Stimulated activated CD4-positive, alpha-beta T cell treated with anti-CD3 and anti-CD28 coated beads, Interleukin-12 subunit alpha, Interleukin-12 subunit beta, amount 100 ng/mL, for 24 hours (primary cell): ENCODE measurements at regions not wholly inside any gene's neighbourhood (a gene's known extent, or its start where the extent isn't known, plus 50 kb on each side); places are given as distances from the start of the nearest gene placed in this dataset.
A peak's percentile ranks its signal among the peaks of the same experiment; 100 is the strongest.

Experiments used
- DNase-seq, 2 experiments: peaks; one replicate each; pipeline ENCODE4 v3.0.0-alpha.2; 2020; ENCODE audit warnings: low read depth in 2 of 2

DNA sequence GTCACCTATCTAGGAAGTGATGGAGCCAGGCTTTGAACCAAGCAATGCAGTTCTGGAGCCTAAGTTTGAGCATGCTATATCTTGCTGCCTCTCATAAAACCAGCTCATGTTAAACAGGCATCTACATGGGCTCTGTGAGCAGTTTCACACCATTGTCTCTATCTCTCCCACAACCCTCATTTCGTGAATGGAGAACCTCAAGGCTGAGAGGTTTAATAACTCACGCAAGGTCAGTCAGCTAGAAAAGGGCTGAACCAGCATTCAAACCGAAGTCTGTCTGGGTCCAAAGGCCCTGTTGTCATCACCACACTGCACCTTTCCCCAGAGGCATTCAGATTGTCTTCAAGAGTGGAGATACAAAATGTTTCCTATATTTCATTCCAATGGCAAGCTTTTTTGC lies 369.2 kb downstream of the MID1IP1 start:
- no peak for DNase-seq

DNA sequence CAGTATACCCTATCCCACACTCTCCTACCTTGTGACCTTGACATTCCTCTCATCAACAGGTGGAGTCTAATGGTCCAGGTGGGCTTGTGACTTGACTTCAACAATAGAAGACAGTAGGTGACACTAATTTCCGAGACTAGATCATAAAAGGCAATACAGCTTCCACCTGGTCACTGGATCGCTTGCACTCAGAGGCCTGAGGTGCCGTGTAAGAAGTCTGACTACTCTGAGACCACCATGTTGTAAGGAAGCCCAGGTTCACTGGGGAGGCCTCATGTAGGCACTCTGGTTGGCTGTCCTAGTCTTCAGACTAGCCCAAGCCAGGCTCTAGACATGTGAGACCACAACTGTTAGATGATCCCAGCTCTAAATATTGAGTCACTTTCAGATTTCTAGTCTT lies 370.4 kb downstream of the MID1IP1 start:
- DNase-seq, result no peak

DNA sequence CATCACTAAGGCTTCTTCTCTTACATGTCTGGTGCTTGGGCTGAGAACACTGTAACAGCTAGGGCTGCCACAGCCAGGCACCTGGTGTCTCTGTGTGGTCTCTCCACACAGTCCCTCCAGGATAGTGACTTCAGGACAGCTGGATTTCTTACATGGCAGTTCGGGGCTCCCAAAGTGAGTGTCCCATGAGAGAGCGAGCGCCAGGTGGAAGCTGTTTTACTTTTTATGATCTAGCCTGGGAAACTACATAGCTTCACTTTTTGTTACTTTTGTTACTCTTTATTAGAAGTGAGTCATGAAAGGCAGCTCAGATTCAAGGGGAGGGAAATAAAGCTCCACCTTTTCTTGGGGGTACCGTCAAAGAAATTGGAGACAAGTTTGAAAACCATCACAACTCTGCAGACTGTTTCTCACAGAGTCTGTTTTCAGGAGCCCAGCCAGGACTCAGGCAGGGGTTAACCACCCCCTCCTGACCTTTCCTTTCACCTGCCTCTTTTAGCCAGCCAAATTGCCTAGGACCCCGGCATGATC lies 373.0 kb downstream of the MID1IP1 start:
- no peak for DNase-seq

DNA sequence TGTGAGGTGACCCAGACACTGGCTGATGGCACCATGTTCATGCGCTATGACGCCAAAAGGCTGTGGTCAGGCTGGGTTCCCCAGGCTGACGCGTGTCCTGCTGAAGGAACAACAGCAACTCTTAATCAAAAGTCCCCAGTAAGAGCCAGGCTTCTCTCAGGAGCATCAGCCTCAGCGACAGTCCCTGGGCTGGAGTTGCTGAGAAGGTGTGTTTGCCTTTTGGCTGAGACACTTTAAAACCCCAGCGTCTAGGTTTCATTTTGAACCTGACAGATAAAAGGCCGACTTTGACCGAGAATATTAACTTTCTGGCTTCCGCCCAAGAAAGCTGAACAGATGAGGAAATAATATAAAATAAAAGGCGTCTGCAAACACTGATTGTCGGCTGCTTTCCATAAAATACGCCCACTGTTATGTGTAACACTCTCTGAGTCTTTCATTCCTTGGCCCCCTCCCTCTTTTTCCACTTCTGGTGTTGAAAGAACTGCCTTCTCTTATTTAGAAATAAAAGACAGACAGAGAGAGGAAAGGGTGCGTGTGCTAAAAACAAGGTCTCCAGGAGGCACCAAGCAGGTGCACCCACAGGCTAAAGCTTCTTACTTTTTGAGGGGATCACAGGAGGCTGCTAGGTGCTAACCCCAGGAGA lies 373.6 kb downstream of the MID1IP1 start:
- DNase-seq, result no peak

DNA sequence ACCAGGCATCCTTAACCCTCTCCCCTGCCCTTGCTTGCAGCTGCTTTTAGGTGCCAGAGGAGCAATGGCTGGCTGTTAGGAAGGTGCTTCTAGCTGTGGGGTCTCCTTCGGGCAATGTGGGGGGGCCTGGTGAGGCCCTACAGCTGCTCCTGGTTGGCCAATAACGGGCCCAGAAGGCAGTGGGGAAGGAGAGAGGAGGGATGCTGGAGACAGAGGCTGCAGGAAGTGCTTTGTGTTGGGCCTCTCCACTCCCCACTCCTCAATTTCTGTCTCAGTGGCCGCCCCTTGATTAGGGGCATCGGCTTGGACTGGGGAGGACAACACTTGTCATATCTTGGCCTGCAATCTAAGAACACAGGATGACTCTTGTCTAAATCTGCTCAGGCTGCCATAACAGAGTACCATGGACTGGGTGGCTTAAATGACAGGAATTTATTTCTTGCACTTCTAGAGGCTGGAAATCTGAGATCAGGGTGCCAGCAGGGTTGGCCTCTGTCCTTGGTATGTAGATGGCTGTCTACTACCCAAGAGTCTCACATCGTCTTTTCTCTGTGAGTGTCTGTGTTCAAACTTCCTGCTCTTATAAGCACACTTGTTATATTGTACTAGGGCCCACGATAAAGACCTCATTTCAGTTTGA lies 374.3 kb downstream of the MID1IP1 start:
- DNase-seq, result no peak

DNA sequence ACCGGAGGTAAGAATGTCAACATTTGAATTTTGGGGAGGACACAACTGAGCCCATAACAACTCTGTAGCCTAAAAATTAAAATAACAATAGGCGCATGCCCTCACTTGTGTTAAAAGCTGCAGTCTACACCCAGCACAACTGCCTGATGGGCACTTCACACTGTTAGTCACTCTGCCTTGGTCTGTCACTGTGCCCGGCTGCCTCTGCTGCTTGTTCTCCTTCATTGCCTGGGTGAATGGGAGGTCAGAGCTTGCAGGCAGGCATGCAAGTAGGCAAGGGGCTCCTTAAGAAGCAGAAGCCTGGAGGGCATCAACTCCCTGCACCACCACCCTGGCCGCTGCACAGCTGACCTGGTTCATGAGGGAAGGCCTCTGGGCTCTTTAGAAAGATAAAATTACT lies 374.8 kb downstream of the MID1IP1 start:
- DNase-seq, result no peak

DNA sequence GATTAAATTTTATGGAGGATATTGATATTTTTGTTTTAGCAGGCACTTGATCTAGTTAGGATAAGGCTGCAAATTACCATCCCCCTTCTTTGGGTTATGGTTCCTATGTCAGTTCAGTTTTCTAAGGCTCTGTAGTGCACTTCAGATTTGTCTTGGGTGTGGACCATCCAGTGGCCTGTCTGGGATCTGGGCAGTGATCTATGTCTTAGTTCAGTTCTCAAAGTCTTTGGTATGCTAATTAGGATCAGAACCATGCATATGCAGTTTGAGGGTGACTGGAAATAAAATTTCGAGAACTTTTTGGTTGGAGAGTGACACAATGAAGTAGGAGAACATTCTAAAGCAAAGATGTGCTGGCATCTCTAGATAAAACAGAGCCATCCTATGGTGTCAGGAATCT lies 388.2 kb downstream of the MID1IP1 start:
- DNase-seq, result no peak

DNA sequence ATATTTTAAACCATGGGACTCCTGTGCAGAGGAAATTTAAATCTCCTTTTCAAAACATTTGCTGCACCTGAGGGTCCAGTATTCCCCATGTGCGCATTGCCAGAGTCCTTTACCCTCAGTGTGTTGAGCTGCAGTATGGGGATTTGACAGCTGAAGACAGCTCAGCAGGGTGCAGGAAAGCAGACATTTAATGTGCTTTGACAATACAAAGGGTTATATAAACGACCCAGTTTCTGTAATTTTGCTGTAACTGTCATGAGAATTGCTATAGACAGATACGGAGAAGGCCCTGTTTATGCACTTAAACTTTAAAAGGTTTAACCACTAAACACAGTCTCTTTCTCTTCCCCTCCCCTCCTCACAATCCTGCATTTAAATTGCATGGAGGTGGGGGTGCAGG lies 393.4 kb downstream of the MID1IP1 start:
- DNase-seq, result no peak

DNA sequence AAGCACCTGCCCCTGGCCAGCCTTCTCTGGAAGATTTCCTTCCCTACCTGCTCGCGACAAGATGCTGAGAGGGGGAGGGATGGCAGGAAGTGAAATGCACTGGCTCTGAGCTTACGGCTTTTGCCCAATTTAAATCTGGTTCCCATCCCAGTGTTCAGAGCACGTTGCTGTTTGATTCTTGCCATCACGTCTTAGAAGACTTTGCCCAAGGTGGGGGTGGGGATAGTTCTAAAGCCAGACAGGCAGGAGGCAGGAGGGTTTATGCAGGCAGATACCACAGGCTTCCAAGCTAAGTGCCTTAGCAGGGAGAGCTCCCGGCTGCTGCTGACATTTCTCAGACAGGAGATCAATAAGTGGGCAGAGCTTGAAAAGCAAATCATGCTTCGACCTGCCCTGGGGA lies 393.9 kb downstream of the MID1IP1 start:
- no peak for DNase-seq

DNA sequence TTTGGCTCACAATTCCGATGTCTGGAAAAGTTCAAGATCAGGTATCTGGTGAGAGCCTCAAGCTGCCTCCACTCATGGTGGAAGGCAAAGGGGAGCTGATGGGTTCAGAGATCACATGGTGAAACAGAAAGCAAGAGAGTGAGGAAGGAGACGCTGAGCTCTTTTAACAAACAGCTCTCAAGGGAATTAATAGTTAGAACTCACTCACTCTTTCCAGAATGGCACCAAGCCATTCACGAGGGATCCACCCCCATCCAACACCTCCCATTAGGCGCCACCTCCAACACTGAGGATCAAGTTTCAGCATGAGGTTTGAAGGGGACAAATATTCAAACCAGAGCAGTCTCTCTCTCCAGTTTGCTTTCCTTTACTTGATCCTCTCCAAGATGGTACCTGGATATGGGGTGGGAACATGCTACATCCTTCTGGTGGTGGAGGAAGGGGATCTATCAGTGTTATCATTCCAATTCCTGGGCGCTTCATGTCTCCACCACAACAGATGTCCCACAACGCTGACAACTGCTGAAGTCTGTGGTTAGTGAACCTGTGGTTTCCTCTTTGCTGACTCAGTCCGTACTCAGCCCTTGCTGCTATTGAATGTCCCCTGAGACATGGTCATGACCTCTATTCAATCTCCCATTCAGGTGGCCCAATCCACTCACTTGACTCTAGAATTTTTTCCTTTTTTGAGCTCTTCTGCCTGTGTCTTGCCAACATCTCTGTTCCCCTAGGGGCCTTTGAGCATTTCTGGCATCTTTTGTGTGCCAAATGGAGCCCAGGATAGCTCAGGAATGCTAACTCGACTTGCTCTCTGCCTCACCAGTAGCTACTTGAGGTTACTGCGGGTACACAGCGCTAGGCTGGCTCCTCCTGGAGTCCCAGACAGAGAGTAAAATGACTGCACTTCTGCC lies 395.2 kb downstream of the MID1IP1 start:
- DNase-seq, result no peak

DNA sequence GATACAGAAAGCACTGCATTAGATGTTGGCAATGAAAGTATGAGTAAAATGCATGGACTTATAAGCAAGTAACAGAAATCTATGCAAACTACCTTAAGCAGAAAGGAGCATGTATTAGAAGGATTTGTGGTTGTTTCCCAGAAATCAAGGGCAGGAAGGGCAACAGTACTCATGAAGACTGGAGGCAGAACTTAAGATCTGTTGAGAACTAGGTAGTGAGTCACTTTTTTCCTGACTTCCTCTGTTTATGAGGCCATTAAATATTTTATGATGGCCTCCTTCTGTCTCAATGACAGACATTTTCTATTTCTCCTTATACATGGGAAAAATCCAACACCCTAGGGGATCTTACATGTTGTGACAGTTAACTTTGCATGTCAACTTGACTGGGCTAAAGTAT lies 398.2 kb downstream of the MID1IP1 start:
- no peak for DNase-seq

DNA sequence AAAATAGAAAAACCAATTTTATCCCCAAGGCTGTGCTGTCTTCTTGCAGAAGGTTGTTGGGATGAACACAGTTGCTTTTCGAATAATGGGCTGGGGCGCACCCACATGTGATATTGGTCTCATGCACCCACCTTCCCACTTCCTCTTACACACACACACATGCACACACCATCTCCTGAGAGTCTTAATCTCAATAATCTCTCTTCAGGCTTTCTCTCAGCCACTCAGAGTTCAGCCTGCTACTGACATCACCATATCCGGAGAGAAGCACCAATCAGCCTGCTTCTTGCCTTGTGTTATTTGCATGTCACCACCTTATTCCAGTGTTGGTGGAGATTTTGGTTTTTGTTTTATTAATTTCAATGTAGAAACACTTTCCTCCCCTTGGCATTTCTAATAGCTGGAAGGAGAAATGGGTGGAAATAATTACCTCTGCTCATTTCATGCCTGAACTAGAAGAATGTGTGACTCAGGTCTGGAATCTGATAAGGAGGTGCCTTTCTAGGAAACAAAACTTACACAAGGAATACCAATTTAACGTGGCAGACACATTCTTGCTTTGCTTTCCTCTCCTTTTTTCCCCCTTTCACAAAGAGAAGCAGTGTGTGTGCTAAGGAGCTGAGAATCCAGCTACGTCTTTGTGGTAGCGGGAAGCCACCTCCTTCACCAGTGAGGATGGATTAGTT lies 400.2 kb downstream of the MID1IP1 start:
- no peak for DNase-seq

DNA sequence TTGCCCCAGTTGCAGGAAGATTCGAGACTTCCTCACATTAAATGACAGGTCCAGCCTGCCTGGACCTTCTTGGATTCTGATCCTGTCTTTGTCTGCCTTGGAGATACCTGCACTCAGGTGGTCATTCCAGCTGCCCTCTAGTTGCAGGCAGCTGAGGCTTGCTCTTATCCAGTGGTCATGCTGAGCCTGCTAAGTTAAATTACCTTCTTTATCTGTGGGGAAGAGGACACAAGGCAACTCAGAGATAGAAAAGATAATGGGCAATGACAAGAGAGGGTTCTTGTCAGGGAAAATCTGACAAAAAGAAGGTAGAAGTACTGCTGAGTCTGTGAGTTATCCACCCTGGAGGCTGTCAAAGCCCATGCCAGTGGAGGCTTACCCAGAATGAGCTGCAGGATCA lies 401.4 kb downstream of the MID1IP1 start:
- no peak for DNase-seq

DNA sequence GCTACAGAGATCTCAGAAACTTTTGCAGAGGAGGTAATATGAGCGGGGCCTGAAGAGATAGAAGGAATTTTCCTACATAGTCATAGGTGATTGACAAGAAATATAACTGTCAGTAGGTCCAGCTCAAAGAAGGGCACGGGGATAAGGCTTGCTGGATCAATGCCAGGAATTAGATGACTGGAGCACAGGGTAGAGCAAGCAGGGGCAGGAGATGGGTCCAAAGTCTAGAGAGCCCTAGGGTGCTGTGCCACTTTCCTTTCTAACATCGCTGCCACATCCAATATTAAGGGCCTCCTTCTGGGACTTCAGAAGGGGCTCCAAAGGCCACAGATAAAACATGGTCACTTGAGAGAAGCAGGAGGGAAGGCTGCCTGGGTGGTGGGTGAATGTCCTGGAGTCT lies 402.2 kb downstream of the MID1IP1 start:
- no peak for DNase-seq

DNA sequence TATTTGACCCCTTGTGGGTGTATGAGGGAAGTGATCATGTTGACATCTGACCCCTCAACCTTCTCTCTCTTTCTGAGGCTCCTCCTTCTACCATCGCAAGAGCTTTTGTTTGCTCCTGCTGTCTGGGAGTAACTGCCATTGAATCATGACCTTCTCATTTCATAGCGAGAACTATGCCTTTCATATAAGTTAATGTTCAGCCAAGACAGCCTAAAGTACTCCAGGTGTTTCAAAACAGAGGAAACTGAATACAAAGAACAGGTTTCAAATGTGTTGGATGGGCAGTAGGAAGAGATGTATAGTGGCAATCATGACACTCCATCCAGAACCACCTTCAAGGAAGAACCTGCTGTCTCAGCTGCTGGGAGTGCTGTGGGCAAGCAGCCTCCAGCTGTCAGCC lies 403.1 kb downstream of the MID1IP1 start:
- no peak for DNase-seq

DNA sequence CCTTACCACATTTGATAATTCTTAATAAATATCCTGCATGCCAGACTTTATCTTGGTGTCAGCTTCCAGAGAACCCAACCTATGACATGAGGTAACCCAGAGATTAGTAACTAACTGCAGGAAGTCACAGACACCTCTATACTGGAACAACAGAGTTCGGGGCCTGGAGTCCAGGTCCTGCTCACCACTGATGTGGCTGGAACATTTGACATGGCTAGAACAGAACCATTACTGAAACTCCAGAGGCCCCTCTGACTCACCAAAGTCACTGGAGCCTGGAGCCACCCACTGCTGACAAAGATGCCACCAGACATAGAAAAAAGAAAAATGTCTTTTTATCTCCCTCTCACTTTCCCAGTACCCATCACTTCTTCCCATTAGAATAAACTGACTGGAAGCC lies 403.7 kb downstream of the MID1IP1 start:
- DNase-seq, result peak in 1 of 2 experiments; percentile 39

DNA sequence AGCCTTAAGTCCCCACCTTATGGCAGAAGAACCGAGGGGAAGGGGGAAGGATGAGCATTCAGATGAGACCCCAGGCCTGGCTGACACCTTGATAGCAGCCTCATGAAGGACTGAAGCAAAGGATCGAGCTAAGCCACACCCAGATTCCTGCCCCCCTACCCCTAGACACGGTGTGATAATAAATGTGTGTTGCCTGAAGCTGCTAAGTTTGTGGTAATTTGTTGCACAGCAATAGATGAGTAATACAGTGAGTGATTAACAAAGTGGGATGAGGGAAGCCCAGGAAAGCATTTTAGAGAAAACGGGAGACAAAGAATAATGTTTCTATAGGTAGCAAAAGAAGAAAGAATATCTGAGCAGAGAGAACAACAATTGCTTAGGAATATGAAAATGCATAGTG lies 404.2 kb downstream of the MID1IP1 start:
- no peak for DNase-seq

DNA sequence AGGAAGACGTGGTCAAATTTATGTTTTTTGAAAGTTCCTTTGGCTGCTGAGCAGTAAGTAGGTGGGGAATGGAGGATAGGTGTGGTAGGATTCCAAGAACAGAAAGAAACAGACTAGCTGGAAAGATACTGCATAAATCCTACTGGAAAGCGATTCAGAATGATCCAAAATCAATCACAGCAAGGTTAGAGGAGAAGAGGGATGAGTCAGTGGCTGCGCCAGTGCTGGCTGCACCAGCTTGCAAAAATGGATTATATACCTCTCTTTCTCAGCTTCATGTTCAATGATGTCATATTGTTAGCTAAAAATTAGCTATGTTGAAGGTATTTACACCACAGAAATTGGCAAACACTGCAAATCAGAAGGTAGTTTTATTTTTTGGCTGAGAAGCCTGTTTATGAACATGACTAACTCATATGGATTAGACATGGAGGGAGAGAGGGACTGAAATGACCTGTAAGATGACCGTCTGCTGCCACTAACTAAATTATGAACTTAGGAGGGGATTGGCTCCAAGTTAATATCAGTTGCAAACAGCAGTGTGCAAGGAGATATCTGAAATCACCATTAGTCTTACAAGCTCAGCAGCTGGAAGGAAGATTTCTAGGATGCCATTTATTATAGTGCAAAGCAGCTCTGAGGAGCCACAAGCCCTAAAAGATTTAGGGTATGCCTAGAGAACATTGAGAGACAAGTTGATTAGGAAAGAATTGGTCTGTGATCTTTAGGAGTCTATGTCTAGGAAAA lies 405.3 kb downstream of the MID1IP1 start:
- DNase-seq, result no peak

DNA sequence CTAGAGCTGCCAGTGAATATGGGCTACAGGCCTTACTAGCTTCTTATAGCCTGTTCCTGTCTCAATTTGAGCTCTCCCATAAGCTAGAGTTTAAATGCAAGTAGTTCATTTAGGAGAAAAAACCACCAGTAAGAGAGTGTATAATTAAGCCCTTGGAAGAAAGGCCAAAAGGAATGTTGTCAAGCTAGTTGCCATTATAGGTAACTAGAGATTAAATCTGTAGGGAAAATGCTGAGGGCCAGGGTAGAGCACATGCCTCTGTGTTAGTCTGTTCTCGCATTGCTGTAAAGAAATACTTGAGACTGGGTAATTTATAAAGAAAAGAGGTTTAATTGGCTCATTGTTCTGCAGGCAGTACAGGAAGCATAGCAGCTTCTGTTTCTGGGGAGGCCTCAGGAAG lies 410.2 kb downstream of the MID1IP1 start:
- DNase-seq, result no peak

DNA sequence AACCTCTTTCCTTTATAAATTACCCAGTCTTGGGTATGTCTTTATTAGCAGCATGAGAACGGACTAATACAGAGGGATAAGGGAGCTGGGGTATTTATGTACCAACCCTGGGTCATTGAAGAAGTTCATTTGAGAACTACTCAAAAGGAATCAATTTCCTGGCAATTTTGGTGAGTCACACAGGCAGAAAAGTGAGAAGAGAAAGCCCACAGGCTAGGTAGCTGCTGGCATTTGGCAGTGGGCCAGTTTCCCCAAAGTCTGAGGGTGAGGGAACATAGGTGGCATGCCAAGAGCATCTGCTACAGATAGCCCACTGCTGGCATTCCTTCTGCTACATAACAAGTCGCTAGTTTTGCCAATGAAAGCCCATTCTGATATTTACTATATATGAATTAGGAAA lies 411.2 kb downstream of the MID1IP1 start:
- DNase-seq, result peak in 1 of 2 experiments; percentile 46

DNA sequence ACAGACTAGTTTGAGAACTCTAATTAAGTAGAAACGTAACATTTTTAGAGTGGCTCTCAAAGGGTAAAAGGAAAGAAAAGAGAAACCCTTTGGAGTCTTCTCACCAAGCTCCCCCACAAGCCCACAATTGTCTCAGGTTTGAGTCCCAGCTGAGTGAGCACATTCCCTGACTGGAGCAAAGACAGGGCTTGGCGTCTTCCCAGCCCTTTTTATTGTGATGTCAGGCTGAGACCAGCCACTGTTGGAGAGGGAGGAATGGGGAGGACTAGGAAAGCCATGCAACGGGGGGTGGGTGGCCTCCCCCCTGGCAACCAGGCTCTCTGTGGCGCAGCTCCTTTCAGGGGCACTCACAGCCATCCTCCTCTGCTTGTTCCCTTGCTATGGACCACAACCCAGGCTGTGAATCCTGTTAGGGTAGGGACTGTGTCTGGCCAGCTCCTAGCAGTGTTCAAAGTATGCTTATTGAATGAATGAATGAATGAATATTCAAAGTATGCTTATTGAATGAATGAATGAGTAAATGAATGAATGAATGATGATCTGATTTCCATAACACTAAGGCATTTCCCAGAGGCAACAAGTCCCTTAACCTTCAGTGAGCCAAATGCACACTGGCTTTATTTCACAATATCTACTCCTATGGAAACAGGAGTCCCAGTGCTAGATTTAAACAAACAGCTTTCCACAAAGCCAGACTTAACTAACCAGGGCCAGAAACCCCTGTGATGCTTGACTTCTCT lies 413.3 kb downstream of the MID1IP1 start:
- DNase-seq, result no peak
